ENCODE measurements at regions not wholly inside any gene's neighbourhood (a gene's known extent, or its start where the extent isn't known, plus 50 kb on each side); places are given as distances from the start of the nearest gene placed in this dataset.

GRCh38 chr15:70519004-70519365 lies 244.4 kb downstream of the UACA start:
- TF ChIP-seq CTCF (IDR thresholded peaks at IDR 0.05) (no peak), POLR2A (IDR thresholded peaks at IDR 0.05; ENCODE audit: low read depth) (no peak), POLR2AphosphoS5 (IDR thresholded peaks at IDR 0.05) (no peak)
